AG10803 (cell line): ENCODE measurements at regions not wholly inside any gene's neighbourhood (a gene's known extent, or its start where the extent isn't known, plus 50 kb on each side); places are given as distances from the start of the nearest gene placed in this dataset.

Experiments
- DNase-seq: peaks from one replicate; pipeline ENCODE4 v3.0.0; 2010; ENCODE audit warnings: low read depth
- H3K4me3 ChIP-seq: 2 replicates; pipeline ENCODE4 v1.5.1; 2011; ENCODE audit warnings: mild to moderate bottlenecking, low read length, control low read depth
- CTCF ChIP-seq: conservative IDR thresholded peaks from 2 replicates; pipeline ENCODE4 v1.5.1; 2011; ENCODE audit warnings: mild to moderate bottlenecking, low read length, control low read depth, inconsistent platforms

GRCh38 chr12:22991250-22991844 is 366.4 kb downstream of the ETNK1 start:
- no peak for DNase-seq
- no peak overlapping the region for H3K4me3 ChIP-seq
- TF ChIP-seq CTCF = no peak

- no peak for TF ChIP-seq CTCF
- no peak overlapping the region for H3K4me3 ChIP-seq
- no peak for DNase-seq
These were observed 368.8 kb downstream of the ETNK1 start for GRCh38 chr12:22993609-22994315.

GRCh38 chr12:22994316-22994675 is 369.3 kb downstream of the ETNK1 start:
- H3K4me3 ChIP-seq = no peak overlapping the region
- DNase-seq = no peak
- no peak for TF ChIP-seq CTCF

GRCh38 chr12:23001487-23001886 is 376.5 kb downstream of the ETNK1 start:
- no peak for DNase-seq
- H3K4me3 ChIP-seq = no peak overlapping the region
- TF ChIP-seq CTCF = no peak

GRCh38 chr12:23002381-23002780 is 377.4 kb downstream of the ETNK1 start:
- no peak for DNase-seq
- H3K4me3 ChIP-seq = no peak overlapping the region
- no peak for TF ChIP-seq CTCF

GRCh38 chr12:23004473-23005020 is 379.6 kb downstream of the ETNK1 start:
- TF ChIP-seq CTCF = no peak
- DNase-seq = no peak
- H3K4me3 ChIP-seq = no peak overlapping the region

- no peak overlapping the region for H3K4me3 ChIP-seq
- DNase-seq = no peak
- no peak for TF ChIP-seq CTCF
These were observed 380.4 kb downstream of the ETNK1 start for GRCh38 chr12:23005387-23005786.
